GM18861 (cell line): ENCODE measurements at regions not wholly inside any gene's neighbourhood (a gene's known extent, or its start where the extent isn't known, plus 50 kb on each side); places are given as distances from the start of the nearest gene placed in this dataset.
A peak's percentile ranks its signal among the peaks of the same experiment; 100 is the strongest.

Experiments
- ATAC-seq: cut with Tn5 transposase; IDR thresholded peaks from one replicate; pipeline ENCODE4 v1.9.1; 2021; ENCODE audit not compliant: unreplicated experiment

- no peak for ATAC-seq
Observed at GRCh38 chr3:118754406-118755252, 280.0 kb downstream of the IGSF11 start.

- no peak for ATAC-seq
Observed at GRCh38 chr3:118755253-118755801, 279.3 kb downstream of the IGSF11 start.

GRCh38 chr3:118760585-118761290 lies 273.9 kb downstream of the IGSF11 start:
- ATAC-seq = peak; percentile 63

GRCh38 chr3:118761291-118761606 lies 273.4 kb downstream of the IGSF11 start:
- ATAC-seq = peak; percentile 22

- peak; percentile 5 for ATAC-seq
Observed at GRCh38 chr3:118765636-118766305, 268.9 kb downstream of the IGSF11 start.

- peak; percentile 47 for ATAC-seq
Observed at GRCh38 chr3:118766306-118766669, 268.4 kb downstream of the IGSF11 start.

- ATAC-seq = no peak
Observed at GRCh38 chr3:118772036-118772435, 262.6 kb downstream of the IGSF11 start.

GRCh38 chr3:118772547-118773011 lies 262.1 kb downstream of the IGSF11 start:
- peak; percentile 96 for ATAC-seq

GRCh38 chr3:118775021-118775420 lies 259.6 kb downstream of the IGSF11 start:
- no peak for ATAC-seq

- no peak for ATAC-seq
Observed at GRCh38 chr3:118778201-118778600, 256.4 kb downstream of the IGSF11 start.

GRCh38 chr3:118781232-118781631 lies 253.4 kb downstream of the IGSF11 start:
- ATAC-seq = no peak

- no peak for ATAC-seq
Observed at GRCh38 chr3:118781839-118782238, 252.8 kb downstream of the IGSF11 start.

GRCh38 chr3:118782755-118783202 lies 251.9 kb downstream of the IGSF11 start:
- peak; percentile 97 for ATAC-seq

GRCh38 chr3:118785415-118785814 lies 249.2 kb downstream of the IGSF11 start:
- no peak for ATAC-seq

GRCh38 chr3:118791246-118791645 lies 243.4 kb downstream of the IGSF11 start:
- ATAC-seq = no peak

- ATAC-seq = no peak
Observed at GRCh38 chr3:118792191-118792590, 242.5 kb downstream of the IGSF11 start.

- ATAC-seq = no peak
Observed at GRCh38 chr3:118793176-118793575, 241.5 kb downstream of the IGSF11 start.

- ATAC-seq = no peak
Observed at GRCh38 chr3:118799303-118799702, 235.3 kb downstream of the IGSF11 start.

GRCh38 chr3:118801899-118802298 lies 232.7 kb downstream of the IGSF11 start:
- ATAC-seq = no peak

GRCh38 chr3:118802325-118803095 lies 232.1 kb downstream of the IGSF11 start:
- no peak for ATAC-seq

- ATAC-seq = no peak
Observed at GRCh38 chr3:118803096-118803476, 231.6 kb downstream of the IGSF11 start.
